ENCODE measurements at regions not wholly inside any gene's neighbourhood (a gene's known extent, or its start where the extent isn't known, plus 50 kb on each side); places are given as distances from the start of the nearest gene placed in this dataset.

GRCh38 chr2:64867253-64867996 is 121.8 kb upstream of the SLC1A4 start:
- H3K27me3 Mint-ChIP-seq = peaks cover 0 to 8% of the 10 kb centered on the region in 2 donors
- H3K27ac Mint-ChIP-seq = no peak overlapping the region
- ChIA-PET CTCF (interaction anchor here (0.5 to 2.6 kb wide), 14 partner anchors 145 to 537 kb away, joined by 3 to 8 read pairs (median 4); no protein-coding TSS in a partner anchor), POLR2A (interaction anchor here in 1 of 2 donors (0.6 kb wide), 1 partner anchor 541 kb away, joined by 3 read pairs; no protein-coding TSS in a partner anchor)
- H3K4me1 Mint-ChIP-seq = peaks cover 0 to 2% (median 0%) of the 10 kb centered on the region in 3 donors
- peaks cover 0 to 18% of the 10 kb centered on the region in 2 experiments for H3K27me3 ChIP-seq (replicated peaks in 1 of 2; ENCODE audit: control insufficient read depth in 2 of 2, extremely low read depth in 1 of 2, insufficient read depth in 2 of 2, low read length in 1 of 2)
- no peak overlapping the region for H3K4me3 ChIP-seq (ENCODE audit: control insufficient read depth in 1 of 2, extremely low read depth in 1 of 2, low read length in 1 of 2)
- no peak overlapping the region for H3K27ac ChIP-seq (ENCODE audit: low read length)
- H3K4me1 ChIP-seq (ENCODE audit: control insufficient read depth in 1 of 2, extremely low read depth in 1 of 2, insufficient read depth in 2 of 2, low read length in 2 of 2) = peaks cover 0 to 11% of the 10 kb centered on the region in 2 experiments
- H3K9me3 Mint-ChIP-seq = no peaks in the 10 kb centered on the region
- DNase-seq (no peak), ATAC-seq (replicated peaks in 1 of 4) (no peak)
- no peaks in the 10 kb centered on the region for H3K36me3 Mint-ChIP-seq
- H3K4me3 Mint-ChIP-seq = peak overlapping the region in 1 of 3 donors; percentile 4
- H3K36me3 ChIP-seq (ENCODE audit: control insufficient read depth in 2 of 2, extremely low read depth in 1 of 2, insufficient read depth in 1 of 2, low read length in 1 of 2) = no peaks in the 10 kb centered on the region
- peaks cover 2% of the 10 kb centered on the region for H3K9me3 ChIP-seq
- WGBS (ENCODE audit: insufficient coverage) = 75% methylated on average over 3 of the region's 9 CpGs

GRCh38 chr2:64869126-64869525 is 120.1 kb upstream of the SLC1A4 start:
- Mint-ChIP-seq H3K4me1 (peaks cover 0 to 7% (median 6%) of the 10 kb centered on the region in 3 donors), H3K27ac (no peak overlapping the region), H3K4me3 (no peak overlapping the region), H3K9me3 (no peaks in the 10 kb centered on the region), H3K36me3 (no peaks in the 10 kb centered on the region), H3K27me3 (peaks cover 0 to 8% of the 10 kb centered on the region in 2 donors)
- peaks cover 0 to 18% of the 10 kb centered on the region in 2 experiments for H3K27me3 ChIP-seq (replicated peaks in 1 of 2; ENCODE audit: control insufficient read depth in 2 of 2, extremely low read depth in 1 of 2, insufficient read depth in 2 of 2, low read length in 1 of 2)
- peaks cover 2 to 20% of the 10 kb centered on the region in 2 experiments for H3K4me1 ChIP-seq (ENCODE audit: control insufficient read depth in 1 of 2, extremely low read depth in 1 of 2, insufficient read depth in 2 of 2, low read length in 2 of 2)
- DNase-seq (no peak), ATAC-seq (replicated peaks in 1 of 4) (no peak)
- CTCF ChIA-PET = interaction anchor here (0.5 to 2.2 kb wide), 8 partner anchors 46 to 539 kb away, joined by 3 to 8 read pairs (median 3); no protein-coding TSS in a partner anchor
- H3K27ac ChIP-seq (ENCODE audit: low read length) = no peak overlapping the region
- no peaks in the 10 kb centered on the region for H3K9me3 ChIP-seq
- no peak overlapping the region for H3K4me3 ChIP-seq (ENCODE audit: control insufficient read depth in 1 of 2, extremely low read depth in 1 of 2, low read length in 1 of 2)
- POLR2A ChIA-PET = interaction anchor here in 1 of 2 donors (0.6 kb wide), 1 partner anchor 345 kb away, joined by 3 read pairs; no protein-coding TSS in a partner anchor
- no peaks in the 10 kb centered on the region for H3K36me3 ChIP-seq (ENCODE audit: control insufficient read depth in 2 of 2, extremely low read depth in 1 of 2, insufficient read depth in 1 of 2, low read length in 1 of 2)
- 88% methylated on average over 6 of the region's 10 CpGs for WGBS (ENCODE audit: insufficient coverage)

- H3K36me3 ChIP-seq (ENCODE audit: control insufficient read depth in 2 of 2, extremely low read depth in 1 of 2, insufficient read depth in 1 of 2, low read length in 1 of 2) = no peaks in the 10 kb centered on the region
- no peak overlapping the region for H3K27ac ChIP-seq (ENCODE audit: low read length)
- no peak overlapping the region for H3K4me3 ChIP-seq (ENCODE audit: control insufficient read depth in 1 of 2, extremely low read depth in 1 of 2, low read length in 1 of 2)
- Mint-ChIP-seq H3K4me3 (peak overlapping the region in 2 of 3 donors; percentile 2 to 18), H3K36me3 (no peaks in the 10 kb centered on the region), H3K27me3 (peaks cover 0 to 2% of the 10 kb centered on the region in 2 donors), H3K4me1 (peaks cover 0 to 6% (median 5%) of the 10 kb centered on the region in 3 donors), H3K27ac (no peak overlapping the region), H3K9me3 (no peaks in the 10 kb centered on the region)
- ChIA-PET POLR2A (no interaction called here), CTCF (interaction anchor here (0.6 to 2.7 kb wide), 13 partner anchors 122 to 544 kb away, joined by 3 to 12 read pairs (median 4); partner anchors contain the start of gene AFTPH (in 1 of the 2))
- peaks cover 0 to 10% of the 10 kb centered on the region in 2 experiments for H3K27me3 ChIP-seq (replicated peaks in 1 of 2; ENCODE audit: control insufficient read depth in 2 of 2, extremely low read depth in 1 of 2, insufficient read depth in 2 of 2, low read length in 1 of 2)
- no peaks in the 10 kb centered on the region for H3K9me3 ChIP-seq
- 1% methylated on average over 14 of the region's 14 CpGs for WGBS (ENCODE audit: insufficient coverage)
- H3K4me1 ChIP-seq (ENCODE audit: control insufficient read depth in 1 of 2, extremely low read depth in 1 of 2, insufficient read depth in 2 of 2, low read length in 2 of 2) = peaks cover 2 to 10% of the 10 kb centered on the region in 2 experiments
- DNase-seq (peak; percentile 28 to 83 (median 71)), ATAC-seq (replicated peaks in 1 of 4) (peak; percentile 88 to 97 (median 96))
Measured at GRCh38 chr2:64873472-64873924, 115.7 kb upstream of the SLC1A4 start.

GRCh38 chr2:64874593-64874992 is 114.6 kb upstream of the SLC1A4 start:
- Histone ChIP-seq H3K4me3 (ENCODE audit: control insufficient read depth in 1 of 2, extremely low read depth in 1 of 2, low read length in 1 of 2) (no peak overlapping the region), H3K27ac (ENCODE audit: low read length) (no peak overlapping the region), H3K9me3 (no peaks in the 10 kb centered on the region), H3K27me3 (replicated peaks in 1 of 2; ENCODE audit: control insufficient read depth in 2 of 2, extremely low read depth in 1 of 2, insufficient read depth in 2 of 2, low read length in 1 of 2) (peaks cover 0 to 7% of the 10 kb centered on the region in 2 experiments), H3K36me3 (ENCODE audit: control insufficient read depth in 2 of 2, extremely low read depth in 1 of 2, insufficient read depth in 1 of 2, low read length in 1 of 2) (no peaks in the 10 kb centered on the region), H3K4me1 (ENCODE audit: control insufficient read depth in 1 of 2, extremely low read depth in 1 of 2, insufficient read depth in 2 of 2, low read length in 2 of 2) (peaks cover 2 to 10% of the 10 kb centered on the region in 2 experiments)
- POLR2A ChIA-PET = no interaction called here
- H3K9me3 Mint-ChIP-seq = no peaks in the 10 kb centered on the region
- no peak for DNase-seq
- H3K27ac Mint-ChIP-seq = no peak overlapping the region
- no peak for ATAC-seq (replicated peaks in 1 of 4)
- peaks cover 0 to 4% of the 10 kb centered on the region in 2 donors for H3K27me3 Mint-ChIP-seq
- no CpG with 5 or more reads among the region's 1 CpG for WGBS (ENCODE audit: insufficient coverage)
- CTCF ChIA-PET = no interaction called here
- H3K36me3 Mint-ChIP-seq = no peaks in the 10 kb centered on the region
- no peak overlapping the region for H3K4me3 Mint-ChIP-seq
- peaks cover 0 to 6% (median 5%) of the 10 kb centered on the region in 3 donors for H3K4me1 Mint-ChIP-seq

- H3K36me3 Mint-ChIP-seq = no peaks in the 10 kb centered on the region
- H3K27me3 Mint-ChIP-seq = peaks cover 0 to 5% of the 10 kb centered on the region in 2 donors
- H3K4me1 Mint-ChIP-seq = peaks cover 0 to 6% (median 5%) of the 10 kb centered on the region in 3 donors
- ChIA-PET CTCF (interaction anchor here in 1 of 2 donors (0.6 kb wide), 1 partner anchor 268 kb away, joined by 3 read pairs; no protein-coding TSS in a partner anchor), POLR2A (no interaction called here)
- no peak overlapping the region for H3K27ac Mint-ChIP-seq
- peaks cover 0 to 7% of the 10 kb centered on the region in 2 experiments for H3K27me3 ChIP-seq (replicated peaks in 1 of 2; ENCODE audit: control insufficient read depth in 2 of 2, extremely low read depth in 1 of 2, insufficient read depth in 2 of 2, low read length in 1 of 2)
- ATAC-seq (replicated peaks in 1 of 4) (no peak), DNase-seq (no peak)
- whole genome bisulfite sequencing (ENCODE audit: insufficient coverage) = 100% methylated on average over 1 of the region's 2 CpGs
- H3K9me3 ChIP-seq = no peaks in the 10 kb centered on the region
- no peaks in the 10 kb centered on the region for H3K36me3 ChIP-seq (ENCODE audit: control insufficient read depth in 2 of 2, extremely low read depth in 1 of 2, insufficient read depth in 1 of 2, low read length in 1 of 2)
- H3K4me3 Mint-ChIP-seq = no peak overlapping the region
- H3K9me3 Mint-ChIP-seq = no peaks in the 10 kb centered on the region
- peaks cover 2 to 10% of the 10 kb centered on the region in 2 experiments for H3K4me1 ChIP-seq (ENCODE audit: control insufficient read depth in 1 of 2, extremely low read depth in 1 of 2, insufficient read depth in 2 of 2, low read length in 2 of 2)
- no peak overlapping the region for H3K4me3 ChIP-seq (ENCODE audit: control insufficient read depth in 1 of 2, extremely low read depth in 1 of 2, low read length in 1 of 2)
- no peak overlapping the region for H3K27ac ChIP-seq (ENCODE audit: low read length)
Measured at GRCh38 chr2:64875368-64875767, 113.8 kb upstream of the SLC1A4 start.

GRCh38 chr2:64876137-64876647 is 113.0 kb upstream of the SLC1A4 start:
- no peaks in the 10 kb centered on the region for H3K36me3 Mint-ChIP-seq
- POLR2A ChIA-PET = no interaction called here

More at GRCh38 chr2:64876137-64876647, 113.0 kb upstream of the SLC1A4 start:
- CTCF ChIA-PET = interaction anchor here in 1 of 2 donors (0.5 to 2.0 kb wide), 2 partner anchors 157 to 545 kb away, joined by 4 to 7 read pairs; no protein-coding TSS in a partner anchor
- WGBS (ENCODE audit: insufficient coverage) = 100% methylated on average over 1 of the region's 3 CpGs
- no peaks in the 10 kb centered on the region for H3K9me3 ChIP-seq
- H3K4me3 Mint-ChIP-seq = no peak overlapping the region
- no peak overlapping the region for H3K4me3 ChIP-seq (ENCODE audit: control insufficient read depth in 1 of 2, extremely low read depth in 1 of 2, low read length in 1 of 2)
- ATAC-seq (replicated peaks in 1 of 4) = no peak
- no peak overlapping the region for H3K27ac Mint-ChIP-seq
- peaks cover 0 to 5% of the 10 kb centered on the region in 2 donors for H3K27me3 Mint-ChIP-seq
- peaks cover 0 to 7% of the 10 kb centered on the region in 2 experiments for H3K27me3 ChIP-seq (replicated peaks in 1 of 2; ENCODE audit: control insufficient read depth in 2 of 2, extremely low read depth in 1 of 2, insufficient read depth in 2 of 2, low read length in 1 of 2)
- H3K9me3 Mint-ChIP-seq = no peaks in the 10 kb centered on the region
- H3K4me1 ChIP-seq (ENCODE audit: control insufficient read depth in 1 of 2, extremely low read depth in 1 of 2, insufficient read depth in 2 of 2, low read length in 2 of 2) = peaks cover 2 to 10% of the 10 kb centered on the region in 2 experiments
- no peak overlapping the region for H3K27ac ChIP-seq (ENCODE audit: low read length)
- H3K36me3 ChIP-seq (ENCODE audit: control insufficient read depth in 2 of 2, extremely low read depth in 1 of 2, insufficient read depth in 1 of 2, low read length in 1 of 2) = no peaks in the 10 kb centered on the region
- H3K4me1 Mint-ChIP-seq = peaks cover 5 to 11% (median 9%) of the 10 kb centered on the region in 3 donors
- DNase-seq = peak in 1 of 35 experiments; percentile 4

Measured in T-cell (primary cell).